ENCODE measurements at regions not wholly inside any gene's neighbourhood (a gene's known extent, or its start where the extent isn't known, plus 50 kb on each side); places are given as distances from the start of the nearest gene placed in this dataset.

DNA sequence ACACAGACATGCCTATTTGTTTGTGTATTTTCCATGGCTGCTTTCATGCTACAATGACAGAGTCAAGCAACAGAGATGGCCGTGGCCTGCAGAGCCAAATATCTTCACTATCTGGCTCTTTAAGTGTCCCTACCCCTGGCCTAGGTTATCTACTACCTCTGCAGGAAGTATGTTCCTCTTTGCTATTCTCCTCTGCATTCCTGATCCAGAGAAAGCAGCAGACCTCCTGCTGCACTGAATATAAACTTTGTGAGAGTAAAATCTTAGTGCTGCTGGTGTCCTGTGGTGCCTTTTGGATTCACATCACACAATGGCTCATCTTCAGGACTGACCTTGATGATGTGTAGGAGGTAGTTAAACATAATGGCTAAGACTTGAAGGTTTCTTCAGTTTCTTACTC is 233.4 kb downstream of the IPO8 start:
- intact Hi-C loops (cut with DNase I), result no loop called here

DNA sequence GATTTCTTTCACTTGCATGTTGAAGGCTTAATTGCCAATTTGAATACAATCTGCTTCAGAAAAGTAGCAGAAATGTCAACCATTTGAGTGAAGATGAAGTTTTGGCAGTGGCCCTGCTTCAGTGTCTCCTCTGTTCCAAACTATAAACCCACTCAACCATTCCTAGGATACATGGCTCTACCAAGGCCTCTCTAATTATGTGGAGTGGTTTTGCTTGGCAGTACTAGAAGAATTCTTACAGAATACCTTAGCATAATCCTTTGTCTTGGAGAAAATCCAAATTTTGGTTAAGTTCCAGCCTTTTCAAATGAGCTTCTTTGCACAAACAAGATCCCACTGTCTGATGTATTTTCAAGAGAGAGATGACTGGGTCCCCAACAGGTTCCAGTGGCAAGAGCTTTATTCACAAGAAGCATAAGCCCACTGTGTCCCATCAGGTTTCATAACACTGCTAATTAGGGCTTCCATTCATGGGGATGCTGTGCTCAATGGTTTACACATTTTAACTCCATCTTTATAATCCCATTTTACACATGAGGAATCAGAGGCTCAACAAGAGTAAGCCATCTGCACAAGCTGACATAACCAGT is 234.5 kb downstream of the IPO8 start:
- Histone ChIP-seq H3K4me3 (no peak overlapping the region), H3K27ac (no peak overlapping the region), H3K36me3 (no peaks in the 10 kb centered on the region), H3K4me1 (no peaks in the 10 kb centered on the region), H3K9me3 (peaks cover 0 to 4% of the 10 kb centered on the region in 2 donors), H3K27me3 (no peaks in the 10 kb centered on the region)
- no peak for TF ChIP-seq CTCF (IDR thresholded peaks at IDR 0.05)
- DNase-seq, result no peak
- no peak for ATAC-seq
- intact Hi-C loops (cut with DNase I), result no loop called here

More for the DNA sequence above, 233.4 kb downstream of the IPO8 start:
- Histone ChIP-seq H3K9me3 (peaks cover 0 to 4% of the 10 kb centered on the region in 2 donors), H3K4me3 (no peak overlapping the region), H3K4me1 (no peaks in the 10 kb centered on the region), H3K27ac (no peak overlapping the region), H3K27me3 (no peaks in the 10 kb centered on the region), H3K36me3 (no peaks in the 10 kb centered on the region)
- no peak for TF ChIP-seq CTCF (IDR thresholded peaks at IDR 0.05)
- ATAC-seq (no peak), DNase-seq (no peak)

DNA sequence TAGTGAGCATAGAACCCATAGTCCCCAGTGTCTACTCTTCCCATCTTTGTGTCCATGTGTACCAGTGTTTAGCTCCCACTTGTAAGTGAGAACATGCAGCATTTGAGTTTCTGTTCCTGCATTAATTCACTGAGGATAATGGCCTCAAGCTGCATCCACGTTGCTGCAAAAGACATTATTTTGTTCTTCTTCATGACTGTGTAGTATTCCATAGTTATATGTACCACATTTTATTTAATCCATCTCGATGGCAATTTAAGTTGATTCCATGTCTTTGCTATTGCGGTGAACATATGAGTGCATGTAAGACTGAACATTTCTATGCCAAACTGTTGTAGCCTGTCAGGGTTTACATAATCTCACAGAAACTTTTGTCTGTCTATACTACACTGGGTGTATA is 237.2 kb downstream of the IPO8 start:
- no peak overlapping the region for H3K4me3 ChIP-seq
- intact Hi-C loops (cut with DNase I), result no loop called here
- no peak for DNase-seq
- peaks cover 0 to 4% of the 10 kb centered on the region in 2 donors for H3K9me3 ChIP-seq
- H3K27me3 ChIP-seq, result no peaks in the 10 kb centered on the region
- H3K36me3 ChIP-seq, result no peaks in the 10 kb centered on the region
- TF ChIP-seq CTCF (IDR thresholded peaks at IDR 0.05), result no peak
- H3K27ac ChIP-seq, result no peak overlapping the region
- no peaks in the 10 kb centered on the region for H3K4me1 ChIP-seq
- no peak for ATAC-seq

GRCh38 chr12:30457621-30458289 is 237.9 kb downstream of the IPO8 start:
- peak; percentile 49 for ATAC-seq
- intact Hi-C loops (cut with DNase I), result no loop called here
- no peak overlapping the region for H3K27ac ChIP-seq

More at GRCh38 chr12:30457621-30458289, 237.9 kb downstream of the IPO8 start:
- DNase-seq, result no peak
- Histone ChIP-seq H3K27me3 (no peaks in the 10 kb centered on the region), H3K9me3 (peaks cover 0 to 4% of the 10 kb centered on the region in 2 donors), H3K36me3 (no peaks in the 10 kb centered on the region), H3K4me1 (no peaks in the 10 kb centered on the region), H3K4me3 (no peak overlapping the region)
- TF ChIP-seq CTCF (IDR thresholded peaks at IDR 0.05), result no peak

Measured in left lung (tissue), 4 donors.